SH-SY5Y (cell line): ENCODE measurements at regions not wholly inside any gene's neighbourhood (a gene's known extent, or its start where the extent isn't known, plus 50 kb on each side); places are given as distances from the start of the nearest gene placed in this dataset.

ENCODE experiments used
- GATA2 ChIP-seq: IDR thresholded peaks from 2 replicates; pipeline ENCODE4 v1.6.1; 2011; ENCODE audit warnings: mild to moderate bottlenecking, low read depth, low read length
- GATA3 ChIP-seq: IDR thresholded peaks from 2 replicates; pipeline ENCODE4 v1.6.1; 2011; ENCODE audit warnings: low read depth, mild to moderate bottlenecking, low read length, moderate library complexity

DNA sequence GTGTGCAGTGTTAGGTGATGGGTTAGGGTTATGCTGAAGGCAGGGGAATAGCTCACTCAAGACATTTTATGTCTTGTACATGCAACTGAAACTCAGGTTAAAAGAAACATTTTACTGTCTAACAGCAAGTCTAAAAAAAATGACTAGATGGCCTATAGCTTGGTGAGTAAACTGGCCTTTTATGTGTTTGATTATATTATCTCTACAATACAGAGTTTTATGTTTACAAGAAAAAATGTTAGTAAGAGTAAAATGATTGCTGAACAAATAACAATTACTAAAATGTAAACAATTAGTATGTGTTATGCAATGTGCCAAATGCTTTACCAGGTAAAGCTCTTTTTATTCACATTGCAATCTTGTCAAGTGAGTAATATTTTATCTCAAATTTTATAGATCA is 1039.6 kb downstream of the ROBO2 start:
- TF ChIP-seq GATA2 (no peak), GATA3 (no peak)
